H9 (cell line): ENCODE measurements at regions not wholly inside any gene's neighbourhood (a gene's known extent, or its start where the extent isn't known, plus 50 kb on each side); places are given as distances from the start of the nearest gene placed in this dataset.

Experiments
- DNase-seq: peaks from one replicate; pipeline ENCODE4 v3.0.0-alpha.2; 2017
- H2AFZ ChIP-seq: one replicate; pipeline ENCODE4 v1.6.1; 2013; ENCODE audit warnings: mild to moderate bottlenecking, low read length, control low read depth, moderate library complexity
- H2AK5ac ChIP-seq: 2 replicates; pipeline ENCODE4 v1.6.1; 2013; ENCODE audit warnings: low read length, control low read depth, mixed read lengths; ENCODE audit not compliant: insufficient read length
- H2BK120ac ChIP-seq: one replicate; pipeline ENCODE4 v1.6.1; 2013; ENCODE audit warnings: low read depth, mild to moderate bottlenecking, low read length, control low read depth, inconsistent platforms; ENCODE audit not compliant: poor library complexity, severe bottlenecking
- H2BK12ac ChIP-seq: 2 replicates; pipeline ENCODE4 v1.6.1; 2013; ENCODE audit warnings: low read length, control low read depth, mixed read lengths, low read depth; ENCODE audit not compliant: insufficient read length
- H2BK15ac ChIP-seq: 2 replicates; pipeline ENCODE4 v1.6.1; 2013; ENCODE audit warnings: low read depth, low read length, control low read depth
- H2BK20ac ChIP-seq: one replicate; pipeline ENCODE4 v1.6.1; 2013; ENCODE audit warnings: low read depth, mild to moderate bottlenecking, low read length, control low read depth, inconsistent platforms; ENCODE audit not compliant: poor library complexity, severe bottlenecking
- H2BK5ac ChIP-seq: 2 replicates; pipeline ENCODE4 v1.6.1; 2013; ENCODE audit warnings: low read length, control low read depth, mixed read lengths; ENCODE audit not compliant: insufficient read length
- H3K14ac ChIP-seq: 2 replicates; pipeline ENCODE4 v1.6.1; 2013; ENCODE audit warnings: low read length, control low read depth; ENCODE audit not compliant: insufficient read depth
- H3K18ac ChIP-seq: 2 replicates; pipeline ENCODE4 v1.6.1; 2013; ENCODE audit warnings: low read depth, mild to moderate bottlenecking, mixed read lengths, low read length, control low read depth; ENCODE audit not compliant: insufficient read length
- H3K23ac ChIP-seq: 2 replicates; pipeline ENCODE4 v1.6.1; 2013; ENCODE audit warnings: low read length, control low read depth, mixed read lengths, low read depth; ENCODE audit not compliant: insufficient read length
- H3K23me2 ChIP-seq: 2 replicates; pipeline ENCODE4 v1.6.1; 2013; ENCODE audit warnings: low read depth, mild to moderate bottlenecking, mixed read lengths, low read length, control low read depth; ENCODE audit not compliant: insufficient read length, poor library complexity, severe bottlenecking
- H3K27ac ChIP-seq: 2 replicates; pipeline ENCODE4 v1.5.1; 2013; ENCODE audit warnings: low read length, control low read depth, mixed read lengths, low read depth; ENCODE audit not compliant: insufficient read length
- H3K27me3 ChIP-seq: 2 replicates; pipeline ENCODE4 v1.6.1; 2013; ENCODE audit warnings: low read length, control low read depth, inconsistent platforms; ENCODE audit not compliant: insufficient read depth
- H3K4ac ChIP-seq: 2 replicates; pipeline ENCODE4 v1.6.1; 2013; ENCODE audit warnings: low read depth, mild to moderate bottlenecking, control low read depth, inconsistent platforms, low read length, moderate library complexity
- H3K4me1 ChIP-seq: 2 replicates; pipeline ENCODE4 v1.6.1; 2013; ENCODE audit warnings: low read length, control low read depth, inconsistent platforms; ENCODE audit not compliant: insufficient read depth
- H3K4me2 ChIP-seq: 2 replicates; pipeline ENCODE4 v1.6.1; 2013; ENCODE audit warnings: low read length, control low read depth, mixed read lengths; ENCODE audit not compliant: insufficient read length, insufficient read depth
- H3K56ac ChIP-seq: 2 replicates; pipeline ENCODE4 v1.6.1; 2013; ENCODE audit warnings: low read depth, mild to moderate bottlenecking, mixed read lengths, low read length, control low read depth; ENCODE audit not compliant: insufficient read length
- H3K79me1 ChIP-seq: 2 replicates; pipeline ENCODE4 v1.6.1; 2013; ENCODE audit warnings: low read depth, mild to moderate bottlenecking, moderate library complexity, low read length, control low read depth, inconsistent platforms; ENCODE audit not compliant: insufficient read depth, poor library complexity, severe bottlenecking
- H3K79me2 ChIP-seq: 2 replicates; pipeline ENCODE4 v1.6.1; 2013; ENCODE audit warnings: low read length, control low read depth, inconsistent platforms; ENCODE audit not compliant: insufficient read depth
- H3K9ac ChIP-seq: 2 replicates; pipeline ENCODE4 v1.6.1; 2013; ENCODE audit warnings: low read length, control low read depth, mixed read lengths; ENCODE audit not compliant: insufficient read length; ENCODE audit errors: extremely low read depth
- H3K9me3 ChIP-seq: one replicate; pipeline ENCODE4 v1.6.1; 2013; ENCODE audit warnings: low read depth, low read length, inconsistent platforms; ENCODE audit not compliant: control insufficient read depth
- H3T11ph ChIP-seq: one replicate; pipeline ENCODE4 v1.6.1; 2013; ENCODE audit warnings: mild to moderate bottlenecking, low read length, control low read depth, inconsistent platforms
- H4K20me1 ChIP-seq: one replicate; pipeline ENCODE4 v1.6.1; 2013; ENCODE audit not compliant: control insufficient read depth, insufficient read length, insufficient read depth
- H4K5ac ChIP-seq: 2 replicates; pipeline ENCODE4 v1.6.1; 2013; ENCODE audit warnings: low read depth, mild to moderate bottlenecking, mixed read lengths, low read length, control low read depth; ENCODE audit not compliant: insufficient read length
- H4K8ac ChIP-seq: replicated peaks from 2 replicates; pipeline ENCODE4 v1.6.1; 2013; ENCODE audit warnings: low read length, control low read depth, mixed read lengths, low read depth; ENCODE audit not compliant: insufficient read length
- H4K91ac ChIP-seq: 2 replicates; pipeline ENCODE4 v1.6.1; 2013; ENCODE audit warnings: low read depth, mild to moderate bottlenecking, moderate library complexity, mixed read lengths, low read length, control low read depth; ENCODE audit not compliant: insufficient read length
- H3K27ac Mint-ChIP-seq, 3 experiments: 2 replicates in 2 of 3; 3 replicates in 1 of 3; pipeline ENCODE4 v1.8.0; 2020 to 2021; ENCODE audit warnings: mixed read lengths in 3 of 3, mild to moderate bottlenecking in 1 of 3, moderate library complexity in 1 of 3
- H3K27me3 Mint-ChIP-seq: 2 replicates; pipeline ENCODE4 v1.8.0; 2021; ENCODE audit warnings: low read depth, mild to moderate bottlenecking, moderate library complexity, mixed read lengths
- H3K36me3 Mint-ChIP-seq, 3 experiments: 2 replicates in 2 of 3; 3 replicates in 1 of 3; pipeline ENCODE4 v1.8.0; 2020 to 2021; ENCODE audit warnings: low read depth in 3 of 3, mixed read lengths in 3 of 3; ENCODE audit not compliant: insufficient read depth in 1 of 3
- H3K4me1 Mint-ChIP-seq, 2 experiments: 2 replicates each; pipeline ENCODE4 v1.8.0; 2020; ENCODE audit warnings: mixed read lengths in 2 of 2
- H3K4me3 Mint-ChIP-seq, 2 experiments: 2 replicates in 1 of 2; 3 replicates in 1 of 2; pipeline ENCODE4 v1.8.0; 2020 to 2021; ENCODE audit warnings: mild to moderate bottlenecking in 2 of 2, mixed read lengths in 2 of 2, moderate library complexity in 1 of 2
- H3K9me3 Mint-ChIP-seq, 2 experiments: 2 replicates in 1 of 2; 3 replicates in 1 of 2; pipeline ENCODE4 v1.8.0; 2020; ENCODE audit warnings: mild to moderate bottlenecking in 2 of 2, mixed read lengths in 2 of 2, moderate library complexity in 1 of 2
- WGBS: extraction: QIAGEN DNeasy Blood & Tissue Kit; methylation state at CpG from one replicate; pipeline ENCODE4 v1.1.7; 2013; ENCODE audit warnings: missing lambda C conversion rate, low lambda C conversion rate, mixed read lengths; ENCODE audit not compliant: insufficient read length; ENCODE audit errors: extremely low coverage; 5-methylcytosine and 5-hydroxymethylcytosine counted together
- TF ChIP-seq, protein P1 (sequence below): fragments of 200-600 bp; sonication (generic); conservative IDR thresholded peaks from 3 replicates; pipeline ENCODE4 v1.8.0; 2021; ENCODE audit warnings: antibody characterized with exemption, mild to moderate bottlenecking

DNA sequence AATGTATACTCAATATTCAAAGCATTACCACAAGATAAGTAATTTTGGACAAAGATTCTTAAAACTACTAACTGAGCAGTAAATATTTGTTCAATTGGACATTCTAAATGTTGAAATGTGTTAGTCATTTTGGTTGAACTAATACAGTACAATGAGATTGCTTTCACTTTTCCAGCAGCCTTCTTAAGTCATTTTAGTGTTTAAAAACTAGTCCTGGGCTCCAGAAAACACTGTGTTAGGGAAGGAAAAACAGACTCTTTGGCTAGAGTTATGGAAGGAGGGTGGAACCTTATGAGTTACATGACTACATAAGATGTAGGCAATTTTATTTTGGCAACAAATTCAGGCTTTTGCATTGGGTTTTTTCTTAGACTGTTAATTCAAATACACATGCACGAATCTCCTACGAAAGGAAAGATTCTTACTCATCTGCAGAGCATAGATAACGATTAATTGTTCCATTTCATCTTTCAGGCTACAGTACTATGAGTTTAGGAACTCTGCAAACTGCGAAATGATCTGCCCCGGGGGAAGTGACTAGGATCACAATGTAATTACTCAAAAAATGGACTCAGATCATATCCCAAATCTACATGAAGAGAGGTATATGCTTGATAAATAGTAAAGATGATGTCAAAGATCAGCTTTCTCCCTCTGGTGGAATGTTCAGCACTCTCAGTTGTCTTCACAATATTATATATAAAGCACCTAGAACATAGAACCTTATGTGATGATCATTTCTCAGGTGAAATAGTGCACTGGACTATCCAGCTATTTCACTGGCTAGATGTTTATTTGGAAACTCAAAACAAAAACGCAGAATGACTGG, 492.8 kb upstream of the MDFIC2 start:
- Histone ChIP-seq H3K9me3 (no peaks in the 10 kb centered on the region), H2BK120ac (no peak overlapping the region), H2AFZ (no peak overlapping the region), H3K79me1 (no peaks in the 10 kb centered on the region), H3K18ac (no peak overlapping the region), H2BK12ac (no peak overlapping the region), H2BK15ac (no peak overlapping the region), H3K4me1 (no peaks in the 10 kb centered on the region), H3K23ac (no peak overlapping the region), H4K20me1 (no peaks in the 10 kb centered on the region), H3K4ac (no peak overlapping the region), H2BK20ac (no peak overlapping the region), H4K8ac (no peak overlapping the region), H3K56ac (no peak overlapping the region), H3K79me2 (no peaks in the 10 kb centered on the region), H3K14ac (no peak overlapping the region), H3K27me3 (no peaks in the 10 kb centered on the region), H4K5ac (no peak overlapping the region), H3T11ph (no peak overlapping the region), H3K23me2 (no peaks in the 10 kb centered on the region), H2BK5ac (no peak overlapping the region), H3K27ac (no peak overlapping the region), H4K91ac (no peak overlapping the region), H3K4me2 (no peak overlapping the region), H2AK5ac (no peak overlapping the region), H3K9ac (no peak overlapping the region)
- Mint-ChIP-seq H3K27ac (no peak overlapping the region), H3K27me3 (no peaks in the 10 kb centered on the region), H3K4me3 (no peak overlapping the region), H3K9me3 (no peaks in the 10 kb centered on the region), H3K4me1 (no peaks in the 10 kb centered on the region), H3K36me3 (no peaks in the 10 kb centered on the region; a peak in 1 of 7 replicates)
- TF ChIP-seq, protein P1, sequence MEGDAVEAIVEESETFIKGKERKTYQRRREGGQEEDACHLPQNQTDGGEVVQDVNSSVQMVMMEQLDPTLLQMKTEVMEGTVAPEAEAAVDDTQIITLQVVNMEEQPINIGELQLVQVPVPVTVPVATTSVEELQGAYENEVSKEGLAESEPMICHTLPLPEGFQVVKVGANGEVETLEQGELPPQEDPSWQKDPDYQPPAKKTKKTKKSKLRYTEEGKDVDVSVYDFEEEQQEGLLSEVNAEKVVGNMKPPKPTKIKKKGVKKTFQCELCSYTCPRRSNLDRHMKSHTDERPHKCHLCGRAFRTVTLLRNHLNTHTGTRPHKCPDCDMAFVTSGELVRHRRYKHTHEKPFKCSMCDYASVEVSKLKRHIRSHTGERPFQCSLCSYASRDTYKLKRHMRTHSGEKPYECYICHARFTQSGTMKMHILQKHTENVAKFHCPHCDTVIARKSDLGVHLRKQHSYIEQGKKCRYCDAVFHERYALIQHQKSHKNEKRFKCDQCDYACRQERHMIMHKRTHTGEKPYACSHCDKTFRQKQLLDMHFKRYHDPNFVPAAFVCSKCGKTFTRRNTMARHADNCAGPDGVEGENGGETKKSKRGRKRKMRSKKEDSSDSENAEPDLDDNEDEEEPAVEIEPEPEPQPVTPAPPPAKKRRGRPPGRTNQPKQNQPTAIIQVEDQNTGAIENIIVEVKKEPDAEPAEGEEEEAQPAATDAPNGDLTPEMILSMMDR: no peak
- DNase-seq: no peak
- WGBS: no CpG with 5 or more reads among the region's 6 CpGs
